ENCODE measurements at regions not wholly inside any gene's neighbourhood (a gene's known extent, or its start where the extent isn't known, plus 50 kb on each side); places are given as distances from the start of the nearest gene placed in this dataset.
"Not testable (repeated sequence)": the region's sequence is repeated elsewhere in the genome, so short reads cannot be mapped to it uniquely, and the experiment has no call there.

GRCh38 chr6:76495909-76496308 lies 423.4 kb upstream of the IMPG1 start:
- H3K4me3 ChIP-seq (ENCODE audit: low read depth, low read length) = no peak overlapping the region
- no peaks in the 10 kb centered on the region for H3K27me3 ChIP-seq (ENCODE audit: control insufficient read depth, insufficient read depth, low read length)
- H3K4me1 ChIP-seq (ENCODE audit: control insufficient read depth, insufficient read depth, low read length) = no peaks in the 10 kb centered on the region
- no peak overlapping the region for H3K9ac ChIP-seq (ENCODE audit: low read length)
- H3K9me3 ChIP-seq (ENCODE audit: control insufficient read depth, insufficient read depth, low read depth, low read length) = peaks cover 32% of the 10 kb centered on the region
- H3K36me3 ChIP-seq (ENCODE audit: control insufficient read depth, insufficient read depth, low read length) = no peaks in the 10 kb centered on the region
- H3K27ac ChIP-seq (ENCODE audit: low read depth, low read length) = no peak overlapping the region

GRCh38 chr6:76491376-76491775 lies 418.9 kb upstream of the IMPG1 start:
- H3K4me3 ChIP-seq (ENCODE audit: low read depth, low read length); H3K27ac ChIP-seq (ENCODE audit: low read depth, low read length); H3K9ac ChIP-seq (ENCODE audit: low read length); H3K27me3 ChIP-seq (ENCODE audit: control insufficient read depth, insufficient read depth, low read length); H3K4me1 ChIP-seq (ENCODE audit: control insufficient read depth, insufficient read depth, low read length); H3K36me3 ChIP-seq (ENCODE audit: control insufficient read depth, insufficient read depth, low read length): not testable (repeated sequence)
- peaks cover 25% of the 10 kb centered on the region for H3K9me3 ChIP-seq (ENCODE audit: control insufficient read depth, insufficient read depth, low read depth, low read length)

GRCh38 chr6:76490456-76490855 lies 418.0 kb upstream of the IMPG1 start:
- no peaks in the 10 kb centered on the region for H3K36me3 ChIP-seq (ENCODE audit: control insufficient read depth, insufficient read depth, low read length)
- H3K9me3 ChIP-seq (ENCODE audit: control insufficient read depth, insufficient read depth, low read depth, low read length) = peaks cover 18% of the 10 kb centered on the region
- no peaks in the 10 kb centered on the region for H3K27me3 ChIP-seq (ENCODE audit: control insufficient read depth, insufficient read depth, low read length)
- no peak overlapping the region for H3K27ac ChIP-seq (ENCODE audit: low read depth, low read length)
- H3K4me3 ChIP-seq (ENCODE audit: low read depth, low read length) = no peak overlapping the region
- no peaks in the 10 kb centered on the region for H3K4me1 ChIP-seq (ENCODE audit: control insufficient read depth, insufficient read depth, low read length)
- H3K9ac ChIP-seq (ENCODE audit: low read length) = no peak overlapping the region

GRCh38 chr6:76481101-76481500 lies 408.6 kb upstream of the IMPG1 start:
- H3K4me3 ChIP-seq (ENCODE audit: low read depth, low read length) = no peak overlapping the region
- H3K27me3 ChIP-seq (ENCODE audit: control insufficient read depth, insufficient read depth, low read length) = no peaks in the 10 kb centered on the region
- no peak overlapping the region for H3K9ac ChIP-seq (ENCODE audit: low read length)
- H3K27ac ChIP-seq (ENCODE audit: low read depth, low read length) = no peak overlapping the region
- H3K4me1 ChIP-seq (ENCODE audit: control insufficient read depth, insufficient read depth, low read length) = no peaks in the 10 kb centered on the region
- peaks cover 2% of the 10 kb centered on the region; the same call in 1 of the 2 replicates for H3K9me3 ChIP-seq (ENCODE audit: control insufficient read depth, insufficient read depth, low read depth, low read length)
- H3K36me3 ChIP-seq (ENCODE audit: control insufficient read depth, insufficient read depth, low read length) = no peaks in the 10 kb centered on the region

GRCh38 chr6:76472858-76473257 lies 400.4 kb upstream of the IMPG1 start:
- H3K9ac ChIP-seq (ENCODE audit: low read length) = no peak overlapping the region
- no peaks in the 10 kb centered on the region for H3K9me3 ChIP-seq (ENCODE audit: control insufficient read depth, insufficient read depth, low read depth, low read length)
- H3K4me3 ChIP-seq (ENCODE audit: low read depth, low read length) = no peak overlapping the region
- no peaks in the 10 kb centered on the region for H3K36me3 ChIP-seq (ENCODE audit: control insufficient read depth, insufficient read depth, low read length)
- H3K4me1 ChIP-seq (ENCODE audit: control insufficient read depth, insufficient read depth, low read length) = no peaks in the 10 kb centered on the region
- no peak overlapping the region for H3K27ac ChIP-seq (ENCODE audit: low read depth, low read length)
- no peaks in the 10 kb centered on the region for H3K27me3 ChIP-seq (ENCODE audit: control insufficient read depth, insufficient read depth, low read length)

- Histone ChIP-seq H3K4me1 (ENCODE audit: control insufficient read depth, insufficient read depth, low read length) (peaks cover 4% of the 10 kb centered on the region; the same call in 1 of the 2 replicates), H3K27ac (ENCODE audit: low read depth, low read length) (no peak overlapping the region)
Measured at GRCh38 chr6:76466286-76466685, 393.8 kb upstream of the IMPG1 start.

GRCh38 chr6:76465410-76465809 lies 392.9 kb upstream of the IMPG1 start:
- H3K9ac ChIP-seq (ENCODE audit: low read length) = no peak overlapping the region
- H3K36me3 ChIP-seq (ENCODE audit: control insufficient read depth, insufficient read depth, low read length) = no peaks in the 10 kb centered on the region
- no peaks in the 10 kb centered on the region for H3K27me3 ChIP-seq (ENCODE audit: control insufficient read depth, insufficient read depth, low read length)
- no peak overlapping the region for H3K4me3 ChIP-seq (ENCODE audit: low read depth, low read length)
- peaks cover 7% of the 10 kb centered on the region; the same call in 1 of the 2 replicates for H3K9me3 ChIP-seq (ENCODE audit: control insufficient read depth, insufficient read depth, low read depth, low read length)
- H3K27ac ChIP-seq (ENCODE audit: low read depth, low read length) = no peak overlapping the region
- H3K4me1 ChIP-seq (ENCODE audit: control insufficient read depth, insufficient read depth, low read length) = peaks cover 4% of the 10 kb centered on the region; the same call in 1 of the 2 replicates

More at GRCh38 chr6:76466286-76466685, 393.8 kb upstream of the IMPG1 start:
- no peak overlapping the region for H3K4me3 ChIP-seq (ENCODE audit: low read depth, low read length)
- no peaks in the 10 kb centered on the region for H3K9me3 ChIP-seq (ENCODE audit: control insufficient read depth, insufficient read depth, low read depth, low read length)
- H3K9ac ChIP-seq (ENCODE audit: low read length) = no peak overlapping the region
- H3K27me3 ChIP-seq (ENCODE audit: control insufficient read depth, insufficient read depth, low read length) = no peaks in the 10 kb centered on the region
- no peaks in the 10 kb centered on the region for H3K36me3 ChIP-seq (ENCODE audit: control insufficient read depth, insufficient read depth, low read length)

- no peaks in the 10 kb centered on the region for H3K4me1 ChIP-seq (ENCODE audit: control insufficient read depth, insufficient read depth, low read length)
- no peak overlapping the region for H3K27ac ChIP-seq (ENCODE audit: low read depth, low read length)
- H3K27me3 ChIP-seq (ENCODE audit: control insufficient read depth, insufficient read depth, low read length) = no peaks in the 10 kb centered on the region
- no peaks in the 10 kb centered on the region for H3K36me3 ChIP-seq (ENCODE audit: control insufficient read depth, insufficient read depth, low read length)
- no peak overlapping the region for H3K4me3 ChIP-seq (ENCODE audit: low read depth, low read length)
- no peak overlapping the region for H3K9ac ChIP-seq (ENCODE audit: low read length)
- no peaks in the 10 kb centered on the region for H3K9me3 ChIP-seq (ENCODE audit: control insufficient read depth, insufficient read depth, low read depth, low read length)
Measured at GRCh38 chr6:76453270-76453669, 380.8 kb upstream of the IMPG1 start.

GRCh38 chr6:76451926-76452709 lies 379.7 kb upstream of the IMPG1 start:
- Histone ChIP-seq H3K4me1 (ENCODE audit: control insufficient read depth, insufficient read depth, low read length) (no peaks in the 10 kb centered on the region), H3K27ac (ENCODE audit: low read depth, low read length) (no peak overlapping the region), H3K4me3 (ENCODE audit: low read depth, low read length) (no peak overlapping the region), H3K9ac (ENCODE audit: low read length) (no peak overlapping the region), H3K27me3 (ENCODE audit: control insufficient read depth, insufficient read depth, low read length) (no peaks in the 10 kb centered on the region), H3K36me3 (ENCODE audit: control insufficient read depth, insufficient read depth, low read length) (no peaks in the 10 kb centered on the region), H3K9me3 (ENCODE audit: control insufficient read depth, insufficient read depth, low read depth, low read length) (no peaks in the 10 kb centered on the region)

- Histone ChIP-seq H3K4me1 (ENCODE audit: control insufficient read depth, insufficient read depth, low read length) (no peaks in the 10 kb centered on the region), H3K4me3 (ENCODE audit: low read depth, low read length) (no peak overlapping the region), H3K27me3 (ENCODE audit: control insufficient read depth, insufficient read depth, low read length) (no peaks in the 10 kb centered on the region), H3K27ac (ENCODE audit: low read depth, low read length) (no peak overlapping the region), H3K9me3 (ENCODE audit: control insufficient read depth, insufficient read depth, low read depth, low read length) (peaks cover 2% of the 10 kb centered on the region; the same call in 1 of the 2 replicates), H3K9ac (ENCODE audit: low read length) (no peak overlapping the region), H3K36me3 (ENCODE audit: control insufficient read depth, insufficient read depth, low read length) (no peaks in the 10 kb centered on the region)
Measured at GRCh38 chr6:76448109-76448508, 375.6 kb upstream of the IMPG1 start.

- Histone ChIP-seq H3K27ac (ENCODE audit: low read depth, low read length) (0 out of 2 replicates have a peak overlapping the region, but pooled peaks have one; percentile 10), H3K9ac (ENCODE audit: low read length) (no peak overlapping the region)
Measured at GRCh38 chr6:76441875-76442274, 369.4 kb upstream of the IMPG1 start.

More at GRCh38 chr6:76441875-76442274, 369.4 kb upstream of the IMPG1 start:
- H3K4me3 ChIP-seq (ENCODE audit: low read depth, low read length) = no peak overlapping the region
- peaks cover 18% of the 10 kb centered on the region for H3K4me1 ChIP-seq (ENCODE audit: control insufficient read depth, insufficient read depth, low read length)
- H3K9me3 ChIP-seq (ENCODE audit: control insufficient read depth, insufficient read depth, low read depth, low read length) = peaks cover 2% of the 10 kb centered on the region; the same call in 1 of the 2 replicates
- H3K27me3 ChIP-seq (ENCODE audit: control insufficient read depth, insufficient read depth, low read length) = no peaks in the 10 kb centered on the region
- H3K36me3 ChIP-seq (ENCODE audit: control insufficient read depth, insufficient read depth, low read length) = no peaks in the 10 kb centered on the region
